GM23248 (cell line): ENCODE measurements at regions not wholly inside any gene's neighbourhood (a gene's known extent, or its start where the extent isn't known, plus 50 kb on each side); places are given as distances from the start of the nearest gene placed in this dataset.

Experiments
- DNase-seq: peaks from one replicate; pipeline ENCODE4 v3.0.0-alpha.2; 2015
- H2AFZ ChIP-seq: fragments of 200-600 bp; sonication (generic); 2 replicates; pipeline ENCODE4 v1.6.1; 2016; ENCODE audit warnings: antibody characterized with exemption
- H3F3A ChIP-seq: fragments of 200-600 bp; sonication (generic); 2 replicates; pipeline ENCODE4 v1.6.1; 2016; ENCODE audit warnings: mild to moderate bottlenecking, antibody characterized with exemption, mixed run types; ENCODE audit not compliant: insufficient read depth
- H3K27ac ChIP-seq: fragments of 200-600 bp; sonication (generic); 2 replicates; pipeline ENCODE4 v1.5.1; 2016; ENCODE audit warnings: mild to moderate bottlenecking
- H3K27me3 ChIP-seq: fragments of 200-600 bp; sonication (generic); replicated peaks from 2 replicates; pipeline ENCODE4 v1.6.1; 2016; ENCODE audit warnings: mild to moderate bottlenecking; ENCODE audit not compliant: insufficient read depth
- H3K36me3 ChIP-seq: fragments of 200-600 bp; sonication (generic); 2 replicates; pipeline ENCODE4 v1.6.1; 2016; ENCODE audit warnings: low read depth, mild to moderate bottlenecking
- H3K4me1 ChIP-seq: fragments of 200-600 bp; sonication (generic); 2 replicates; pipeline ENCODE4 v1.6.1; 2016; ENCODE audit warnings: mild to moderate bottlenecking; ENCODE audit not compliant: insufficient read depth
- H3K4me2 ChIP-seq: fragments of 200-600 bp; sonication (generic); one replicate; pipeline ENCODE4 v1.6.1; 2016; ENCODE audit warnings: mild to moderate bottlenecking; ENCODE audit not compliant: unreplicated experiment
- H3K4me3 ChIP-seq: fragments of 200-600 bp; sonication (generic); 2 replicates; pipeline ENCODE4 v1.5.1; 2016; ENCODE audit warnings: mild to moderate bottlenecking
- H3K79me2 ChIP-seq: fragments of 200-600 bp; sonication (generic); 2 replicates; pipeline ENCODE4 v1.6.1; 2016; ENCODE audit warnings: mild to moderate bottlenecking; ENCODE audit not compliant: insufficient read depth
- H3K9ac ChIP-seq: fragments of 200-600 bp; sonication (generic); 2 replicates; pipeline ENCODE4 v1.6.1; 2016; ENCODE audit warnings: mild to moderate bottlenecking
- H3K9me2 ChIP-seq: fragments of 200-600 bp; sonication (generic); 2 replicates; pipeline ENCODE4 v1.6.1; 2016; ENCODE audit warnings: mixed run types, mild to moderate bottlenecking, moderate library complexity; ENCODE audit not compliant: insufficient read depth
- H3K9me3 ChIP-seq: fragments of 200-600 bp; sonication (generic); one replicate; pipeline ENCODE4 v1.6.1; 2017; ENCODE audit warnings: low read depth
- H4K20me1 ChIP-seq: fragments of 200-600 bp; sonication (generic); 2 replicates; pipeline ENCODE4 v1.6.0; 2016; ENCODE audit not compliant: insufficient read depth
- EZH2 ChIP-seq: fragments of 200-600 bp; sonication (generic); IDR thresholded peaks from 2 replicates; pipeline ENCODE4 v1.6.1; 2018; ENCODE audit warnings: antibody characterized with exemption, mild to moderate bottlenecking; ENCODE audit not compliant: insufficient read depth, poor library complexity, severe bottlenecking
- EZH2phosphoT487 ChIP-seq: fragments of 200-600 bp; sonication (generic); IDR thresholded peaks from 2 replicates; pipeline ENCODE4 v1.6.1; 2018; ENCODE audit warnings: antibody characterized with exemption, moderate library complexity, mild to moderate bottlenecking, low read depth; ENCODE audit not compliant: insufficient read depth
- WGBS, 2 experiments: methylation state at CpG; one replicate each; pipeline ENCODE4 v1.1.6; 2015 to 2017; ENCODE audit warnings: low lambda C conversion rate in 2 of 2, low coverage in 1 of 2; ENCODE audit errors: missing lambda C conversion rate in 2 of 2; 5-methylcytosine and 5-hydroxymethylcytosine counted together
- in situ Hi-C: fragments of 300-500 bp; cut with MboI; formaldehyde crosslinking; loops from 2 replicates; pipeline ENCODE4 v1.15.0; 2020

GRCh38 chr9:74220327-74220726 is 276.8 kb upstream of the RORB start:
- Histone ChIP-seq H3K36me3 (no peaks in the 10 kb centered on the region), H4K20me1 (no peaks in the 10 kb centered on the region), H3K4me1 (no peaks in the 10 kb centered on the region), H3K4me3 (no peak overlapping the region), H3K79me2 (no peaks in the 10 kb centered on the region), H3K9me3 (no peaks in the 10 kb centered on the region), H3K27ac (no peak overlapping the region), H3K4me2 (no peak overlapping the region), H3K9ac (no peak overlapping the region), H2AFZ (no peak overlapping the region), H3F3A (no peaks in the 10 kb centered on the region), H3K27me3 (no peaks in the 10 kb centered on the region), H3K9me2 (no peaks in the 10 kb centered on the region)
- WGBS, 2 experiments, result 21 to 38% methylated on average over 5 of the region's 5 CpGs
- DNase-seq, result no peak
- in situ Hi-C loops, result no loop called here
- TF ChIP-seq EZH2 (no peak), EZH2phosphoT487 (no peak)

DNA sequence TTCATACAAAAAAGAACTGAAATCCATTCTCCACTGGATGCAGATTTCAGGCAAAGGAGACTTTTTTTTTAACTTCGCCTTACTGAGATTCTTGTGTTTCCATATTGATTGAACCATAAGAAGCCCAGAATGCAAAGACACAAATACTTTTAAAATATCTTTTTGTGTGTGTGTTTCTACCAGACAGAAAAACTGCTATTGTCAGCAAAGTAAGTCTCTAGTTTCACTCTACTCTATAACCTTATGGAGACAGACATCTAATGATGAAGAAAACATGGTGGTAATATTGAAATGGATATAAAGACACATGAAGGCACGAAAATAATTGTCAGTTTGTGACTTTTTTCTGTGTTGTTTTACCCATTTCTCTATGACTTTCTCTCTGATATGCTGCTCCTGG is 260.3 kb upstream of the RORB start:
- TF ChIP-seq EZH2, result no peak
- no peak for TF ChIP-seq EZH2phosphoT487
- Histone ChIP-seq H4K20me1 (no peaks in the 10 kb centered on the region), H3K9ac (no peak overlapping the region), H2AFZ (no peak overlapping the region), H3K79me2 (no peaks in the 10 kb centered on the region), H3K9me2 (no peaks in the 10 kb centered on the region), H3K27ac (no peak overlapping the region), H3K4me3 (no peak overlapping the region), H3K36me3 (no peaks in the 10 kb centered on the region), H3K4me1 (no peaks in the 10 kb centered on the region), H3K27me3 (no peaks in the 10 kb centered on the region), H3K4me2 (no peak overlapping the region), H3F3A (no peaks in the 10 kb centered on the region), H3K9me3 (no peaks in the 10 kb centered on the region)
- in situ Hi-C loops, result no loop called here
- DNase-seq, result no peak
- WGBS, 2 experiments, result 0 to 7% methylated on average over 2 of the region's 2 CpGs

DNA sequence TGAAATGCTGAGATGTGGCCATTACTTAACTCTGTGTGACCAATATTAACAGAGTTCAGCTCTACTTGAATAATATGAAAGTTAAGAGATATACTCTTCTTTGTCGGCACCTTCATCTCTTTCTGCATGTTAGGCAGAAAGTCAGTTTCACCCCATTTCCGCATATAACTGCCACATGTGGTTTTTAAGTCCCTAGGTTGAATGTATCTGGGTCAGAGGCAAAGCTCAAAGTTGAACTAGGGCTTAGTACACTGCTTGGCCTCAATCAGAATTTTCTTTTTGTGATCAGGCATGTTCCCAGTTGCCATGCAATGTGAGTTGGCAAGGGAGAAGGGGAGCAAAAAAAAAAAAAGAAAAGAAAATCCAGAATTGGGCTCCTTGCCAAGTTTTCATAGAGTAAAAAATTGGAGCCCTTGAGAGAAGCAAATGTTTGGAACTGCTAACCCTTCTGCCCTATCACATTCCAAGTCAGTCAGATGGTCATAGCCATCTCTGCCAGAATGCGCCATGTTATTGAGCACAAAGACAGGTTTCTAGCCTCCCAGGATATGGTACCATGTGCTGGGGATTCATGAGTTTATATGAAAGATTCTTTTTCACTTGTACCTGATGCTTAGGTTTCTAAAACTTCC is 251.2 kb upstream of the RORB start:
- H3K9me3 ChIP-seq, result no peaks in the 10 kb centered on the region
- no peaks in the 10 kb centered on the region for H3F3A ChIP-seq
- WGBS, 2 experiments, result 26 to 33% methylated on average over 3 of the region's 3 CpGs
- in situ Hi-C loops, result no loop called here
- H3K4me3 ChIP-seq, result no peak overlapping the region
- no peak overlapping the region for H3K27ac ChIP-seq
- TF ChIP-seq EZH2phosphoT487, result no peak
- TF ChIP-seq EZH2, result no peak
- no peaks in the 10 kb centered on the region for H3K36me3 ChIP-seq
- H3K27me3 ChIP-seq, result no peaks in the 10 kb centered on the region
- H4K20me1 ChIP-seq, result no peaks in the 10 kb centered on the region
- no peak overlapping the region for H3K9ac ChIP-seq
- no peaks in the 10 kb centered on the region for H3K4me1 ChIP-seq
- no peaks in the 10 kb centered on the region for H3K9me2 ChIP-seq
- H2AFZ ChIP-seq, result no peak overlapping the region
- no peak overlapping the region for H3K4me2 ChIP-seq
- DNase-seq, result peak; percentile 1
- H3K79me2 ChIP-seq, result no peaks in the 10 kb centered on the region

DNA sequence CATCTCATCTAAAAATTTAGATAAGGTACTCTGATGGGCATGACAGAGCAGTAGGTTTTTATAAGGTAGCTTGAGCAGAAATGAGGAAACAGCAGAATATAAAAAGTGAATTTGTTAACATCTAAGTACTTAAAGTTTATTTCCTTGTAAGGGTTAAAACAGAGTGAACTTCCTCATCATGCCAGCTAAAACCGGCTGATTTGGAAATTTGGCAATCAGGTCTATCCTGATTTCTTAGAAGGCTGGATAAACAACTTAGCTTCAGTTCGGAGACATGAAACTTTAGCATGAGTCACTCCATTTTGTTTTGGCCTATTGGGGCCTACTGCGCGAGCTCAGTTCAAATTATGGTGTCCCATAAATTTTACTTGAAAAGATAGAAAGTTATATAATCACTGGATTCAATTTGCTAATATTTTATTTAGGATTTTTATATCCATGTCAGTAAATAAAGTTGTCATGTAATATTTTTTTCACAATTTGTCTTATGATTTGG is 241.6 kb upstream of the RORB start:
- Histone ChIP-seq H3K27me3 (no peaks in the 10 kb centered on the region), H3K79me2 (no peaks in the 10 kb centered on the region), H3K4me3 (no peak overlapping the region), H4K20me1 (no peaks in the 10 kb centered on the region), H3K9me2 (no peaks in the 10 kb centered on the region), H3F3A (no peaks in the 10 kb centered on the region), H3K4me2 (no peak overlapping the region), H3K4me1 (no peaks in the 10 kb centered on the region), H2AFZ (no peak overlapping the region), H3K9ac (no peak overlapping the region), H3K36me3 (no peaks in the 10 kb centered on the region), H3K9me3 (no peaks in the 10 kb centered on the region), H3K27ac (no peak overlapping the region)
- DNase-seq, result no peak
- TF ChIP-seq EZH2 (no peak), EZH2phosphoT487 (no peak)
- WGBS, 2 experiments, result 24 to 26% methylated on average over 4 of the region's 4 CpGs
- in situ Hi-C loops, result no loop called here
